ENCODE measurements at regions not wholly inside any gene's neighbourhood (a gene's known extent, or its start where the extent isn't known, plus 50 kb on each side); places are given as distances from the start of the nearest gene placed in this dataset.

- no peak for DNase-seq
These were observed 133.2 kb upstream of the ZNF618 start for GRCh38 chr9:113742878-113743277.

GRCh38 chr9:113746486-113746885 lies 129.6 kb upstream of the ZNF618 start:
- DNase-seq, result no peak

GRCh38 chr9:113748135-113748534 lies 128.0 kb upstream of the ZNF618 start:
- no peak for DNase-seq

GRCh38 chr9:113753398-113754119 lies 122.5 kb upstream of the ZNF618 start:
- no peak for DNase-seq

GRCh38 chr9:113754739-113755138 lies 121.4 kb upstream of the ZNF618 start:
- DNase-seq, result no peak

- no peak for DNase-seq
These were observed 120.7 kb upstream of the ZNF618 start for GRCh38 chr9:113755433-113755832.

GRCh38 chr9:113756476-113757192 lies 119.5 kb upstream of the ZNF618 start:
- DNase-seq, result no peak

- no peak for DNase-seq
These were observed 112.7 kb upstream of the ZNF618 start for GRCh38 chr9:113763429-113763828.

GRCh38 chr9:113764572-113764971 lies 111.5 kb upstream of the ZNF618 start:
- DNase-seq, result no peak

- no peak for DNase-seq
These were observed 106.7 kb upstream of the ZNF618 start for GRCh38 chr9:113769412-113769811.

GRCh38 chr9:113770396-113770795 lies 105.7 kb upstream of the ZNF618 start:
- no peak for DNase-seq

- no peak for DNase-seq
These were observed 104.9 kb upstream of the ZNF618 start for GRCh38 chr9:113771199-113771598.

GRCh38 chr9:113772121-113772810 lies 103.8 kb upstream of the ZNF618 start:
- no peak for DNase-seq

GRCh38 chr9:113774963-113775362 lies 101.1 kb upstream of the ZNF618 start:
- DNase-seq, result no peak

GRCh38 chr9:113775749-113776148 lies 100.4 kb upstream of the ZNF618 start:
- no peak for DNase-seq

- no peak for DNase-seq
These were observed 99.9 kb upstream of the ZNF618 start for GRCh38 chr9:113776194-113776593.

GRCh38 chr9:113781381-113781780 lies 94.7 kb upstream of the ZNF618 start:
- no peak for DNase-seq

- no peak for DNase-seq
These were observed 94.2 kb upstream of the ZNF618 start for GRCh38 chr9:113781896-113782295.

GRCh38 chr9:113783475-113783874 lies 92.6 kb upstream of the ZNF618 start:
- no peak for DNase-seq

GRCh38 chr9:113785334-113785733 lies 90.8 kb upstream of the ZNF618 start:
- DNase-seq, result no peak

- DNase-seq, result no peak
These were observed 90.0 kb upstream of the ZNF618 start for GRCh38 chr9:113786071-113786470.

- no peak for DNase-seq
These were observed 88.2 kb upstream of the ZNF618 start for GRCh38 chr9:113787871-113788270.

- DNase-seq, result no peak
These were observed 87.3 kb upstream of the ZNF618 start for GRCh38 chr9:113788616-113789330.
